Gastrocnemius medialis (tissue), 4 donors: ENCODE measurements at regions not wholly inside any gene's neighbourhood (a gene's known extent, or its start where the extent isn't known, plus 50 kb on each side); places are given as distances from the start of the nearest gene placed in this dataset.

ENCODE experiments used
- ATAC-seq, 2 donors: fragments of 150-250 bp; one replicate each; pipeline ENCODE4 v1.9.1; 2016
- DNase-seq, 2 donors: peaks; one replicate each; pipeline ENCODE4 v3.0.0-alpha.2; 2019
- H3K27ac ChIP-seq, 4 donors: fragments of 200-600 bp; sonication (generic); 1 replicate in 1 of 4; 2 replicates in 3 of 4; pipeline ENCODE4 v1.5.1; 2016 to 2018; ENCODE audit warnings: mild to moderate bottlenecking in 2 of 4, moderate library complexity in 1 of 4
- H3K27me3 ChIP-seq, 3 donors: fragments of 200-600 bp; sonication (generic) in 2 of 3; 1 replicate in 1 of 3; 2 replicates in 2 of 3; pipeline versions ENCODE4 v1.5.1 to v1.6.0; 2016 to 2019; ENCODE audit warnings: mild to moderate bottlenecking in 1 of 3, moderate library complexity in 1 of 3
- H3K36me3 ChIP-seq, 2 donors: fragments of 200-600 bp; sonication (generic) in 1 of 2; one replicate each; pipeline ENCODE4 v1.5.1; 2017 to 2018
- H3K4me1 ChIP-seq, 2 donors: fragments of 200-600 bp; sonication (generic) in 1 of 2; one replicate each; pipeline ENCODE4 v1.5.1; 2016 to 2017; ENCODE audit warnings: mild to moderate bottlenecking in 2 of 2
- H3K4me3 ChIP-seq, 4 donors: fragments of 200-600 bp; sonication (generic) in 3 of 4; 1 replicate in 1 of 4; 2 replicates in 3 of 4; pipeline ENCODE4 v1.5.1; 2016 to 2019; ENCODE audit warnings: mild to moderate bottlenecking in 2 of 4
- H3K9me3 ChIP-seq, 3 donors: fragments of 200-600 bp; sonication (generic) in 2 of 3; 1 replicate in 1 of 3; 2 replicates in 2 of 3; pipeline ENCODE4 v1.5.1; 2016 to 2019
- POLR2A ChIP-seq, 2 donors: fragments of 450-650 bp; IDR thresholded peaks; one replicate each; pipeline ENCODE4 v1.6.1; 2017; ENCODE audit warnings: antibody characterized with exemption in 2 of 2, mild to moderate bottlenecking in 2 of 2, moderate library complexity in 2 of 2
- in situ Hi-C, 4 donors: fragments of 200-750 bp; cut with MboI; loops; one replicate each; pipeline versions ENCODE4 v1.15.0 to v1.8.0; 2017; ENCODE audit warnings: low sequenced_read_pairs in 4 of 4
- intact Hi-C: fragments of 100-400 bp; cut with DNase I; formaldehyde crosslinking; loops from one replicate; pipeline ENCODE4 v1.15.1; 2023; ENCODE audit warnings: low total_unique reads
- TF ChIP-seq, protein P1 (sequence below), 5 experiments: fragments of 450-650 bp in 3 of 5; fragments of 200-600 bp in 2 of 5; sonication (generic) in 2 of 5; IDR thresholded peaks in 4 of 5; conservative IDR thresholded peaks in 1 of 5; 1 replicate in 4 of 5; 2 replicates in 1 of 5; pipeline ENCODE4 v1.5.1; 2016 to 2019; ENCODE audit warnings: antibody characterized with exemption in 5 of 5, mild to moderate bottlenecking in 3 of 5, moderate library complexity in 3 of 5

DNA sequence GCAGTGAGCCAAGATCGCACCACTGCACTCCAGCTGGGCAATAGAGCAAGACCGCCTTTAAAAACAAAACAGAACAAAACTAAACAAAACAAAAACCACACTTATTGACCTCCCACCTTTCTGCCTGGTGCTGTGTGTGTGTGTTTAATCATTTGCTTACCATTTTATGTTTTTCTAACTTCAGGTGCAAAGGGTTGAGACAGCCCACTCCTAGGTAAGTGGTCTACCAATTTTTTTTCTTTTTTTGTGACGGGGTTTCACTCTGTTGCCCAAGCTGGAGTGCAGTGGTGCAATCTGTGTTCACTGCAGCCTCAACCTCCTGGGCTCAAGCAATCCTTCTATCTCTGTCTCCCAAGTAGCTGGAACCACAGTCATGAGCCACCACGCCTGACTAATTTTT, 65.8 kb downstream of the SALL1 start:
- in situ Hi-C loops (no loop called here), intact Hi-C loops (no loop called here)
- no peak overlapping the region for H3K4me3 ChIP-seq
- no peaks in the 10 kb centered on the region for H3K27me3 ChIP-seq
- TF ChIP-seq POLR2A (IDR thresholded peaks at IDR 0.05), result no peak
- TF ChIP-seq, protein P1, sequence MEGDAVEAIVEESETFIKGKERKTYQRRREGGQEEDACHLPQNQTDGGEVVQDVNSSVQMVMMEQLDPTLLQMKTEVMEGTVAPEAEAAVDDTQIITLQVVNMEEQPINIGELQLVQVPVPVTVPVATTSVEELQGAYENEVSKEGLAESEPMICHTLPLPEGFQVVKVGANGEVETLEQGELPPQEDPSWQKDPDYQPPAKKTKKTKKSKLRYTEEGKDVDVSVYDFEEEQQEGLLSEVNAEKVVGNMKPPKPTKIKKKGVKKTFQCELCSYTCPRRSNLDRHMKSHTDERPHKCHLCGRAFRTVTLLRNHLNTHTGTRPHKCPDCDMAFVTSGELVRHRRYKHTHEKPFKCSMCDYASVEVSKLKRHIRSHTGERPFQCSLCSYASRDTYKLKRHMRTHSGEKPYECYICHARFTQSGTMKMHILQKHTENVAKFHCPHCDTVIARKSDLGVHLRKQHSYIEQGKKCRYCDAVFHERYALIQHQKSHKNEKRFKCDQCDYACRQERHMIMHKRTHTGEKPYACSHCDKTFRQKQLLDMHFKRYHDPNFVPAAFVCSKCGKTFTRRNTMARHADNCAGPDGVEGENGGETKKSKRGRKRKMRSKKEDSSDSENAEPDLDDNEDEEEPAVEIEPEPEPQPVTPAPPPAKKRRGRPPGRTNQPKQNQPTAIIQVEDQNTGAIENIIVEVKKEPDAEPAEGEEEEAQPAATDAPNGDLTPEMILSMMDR (IDR thresholded peaks at IDR 0.05 in 4 of 5, conservative IDR thresholded peaks at IDR 0.05 in 1 of 5), result no peak
- H3K4me1 ChIP-seq, result no peaks in the 10 kb centered on the region
- no peak for DNase-seq
- no peak overlapping the region for H3K27ac ChIP-seq
- no peak for ATAC-seq
- no peaks in the 10 kb centered on the region for H3K9me3 ChIP-seq
- no peaks in the 10 kb centered on the region for H3K36me3 ChIP-seq

DNA sequence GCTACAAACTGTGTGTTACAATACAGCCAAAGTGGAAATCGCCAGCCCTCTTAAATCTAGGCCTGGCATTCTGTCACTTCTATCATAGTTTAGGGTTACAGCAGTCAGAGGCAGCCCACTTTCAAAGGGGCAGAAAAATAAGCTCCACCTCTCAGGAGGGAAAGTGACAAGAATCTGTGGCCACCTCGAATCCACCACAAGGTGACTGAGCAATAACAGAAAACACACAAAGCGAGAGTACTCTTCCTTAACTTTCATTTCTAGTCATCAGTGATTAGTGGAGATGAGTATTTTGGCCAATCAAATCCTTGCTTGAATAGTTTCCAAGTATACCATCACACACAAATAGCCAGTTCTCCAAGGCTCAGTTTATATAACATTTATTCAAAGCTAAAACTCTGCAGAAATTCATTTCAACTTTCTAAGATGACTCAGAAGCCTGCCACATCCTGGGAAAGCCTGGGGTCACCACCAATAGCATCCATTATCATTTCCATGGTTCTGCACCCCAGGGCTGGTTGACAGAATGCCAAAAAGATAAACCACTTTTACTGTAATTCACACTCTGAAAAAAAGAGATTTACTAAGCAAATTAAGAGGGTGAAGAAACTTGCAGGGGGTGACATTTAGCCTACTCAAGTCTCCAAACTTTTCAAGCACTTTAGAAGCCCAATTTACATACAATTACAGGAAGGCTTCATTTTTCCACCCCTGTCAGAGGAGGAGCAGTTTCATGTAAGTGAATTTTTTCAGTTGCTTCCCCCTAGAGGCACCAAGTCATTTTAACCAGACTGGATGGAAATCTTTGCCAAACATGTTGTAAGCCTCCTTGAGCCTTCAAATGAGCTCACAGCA, 66.8 kb downstream of the SALL1 start:
- no peaks in the 10 kb centered on the region for H3K4me1 ChIP-seq

DNA sequence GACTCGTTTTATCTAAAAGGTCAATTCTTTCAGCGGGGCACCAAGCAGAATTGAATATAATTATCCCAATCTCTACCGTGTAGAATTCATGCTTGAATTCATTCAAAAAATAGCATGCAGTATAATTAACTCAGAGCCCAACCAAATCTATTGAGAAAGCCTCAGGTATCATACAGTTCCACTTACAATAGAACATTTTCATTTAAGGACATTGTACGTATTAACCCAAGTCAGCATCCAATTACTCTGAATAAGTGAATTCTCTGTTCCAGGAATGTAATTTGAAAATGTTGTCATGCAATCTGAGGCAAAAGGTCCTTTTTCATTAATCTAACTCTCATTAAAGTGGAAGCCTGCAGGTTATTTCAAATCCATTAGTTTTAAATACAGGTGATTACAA, 78.5 kb downstream of the SALL1 start:
- intact Hi-C loops (no loop called here), in situ Hi-C loops (no loop called here)
- DNase-seq, result no peak
- TF ChIP-seq, protein P1 (IDR thresholded peaks at IDR 0.05 in 4 of 5, conservative IDR thresholded peaks at IDR 0.05 in 1 of 5), result no peak
- no peak for TF ChIP-seq POLR2A (IDR thresholded peaks at IDR 0.05)
- Histone ChIP-seq H3K9me3 (no peaks in the 10 kb centered on the region), H3K27ac (no peak overlapping the region), H3K36me3 (no peaks in the 10 kb centered on the region), H3K4me1 (no peaks in the 10 kb centered on the region), H3K4me3 (no peak overlapping the region), H3K27me3 (no peaks in the 10 kb centered on the region)
- ATAC-seq, result no peak

More for the DNA sequence above, 66.8 kb downstream of the SALL1 start:
- Histone ChIP-seq H3K4me3 (no peak overlapping the region), H3K27ac (no peak overlapping the region), H3K27me3 (no peaks in the 10 kb centered on the region), H3K36me3 (no peaks in the 10 kb centered on the region), H3K9me3 (no peaks in the 10 kb centered on the region)
- TF ChIP-seq POLR2A (IDR thresholded peaks at IDR 0.05), result no peak
- TF ChIP-seq, protein P1 (IDR thresholded peaks at IDR 0.05 in 4 of 5, conservative IDR thresholded peaks at IDR 0.05 in 1 of 5), result no peak
- in situ Hi-C loops (no loop called here), intact Hi-C loops (no loop called here)
- ATAC-seq (no peak), DNase-seq (no peak)

DNA sequence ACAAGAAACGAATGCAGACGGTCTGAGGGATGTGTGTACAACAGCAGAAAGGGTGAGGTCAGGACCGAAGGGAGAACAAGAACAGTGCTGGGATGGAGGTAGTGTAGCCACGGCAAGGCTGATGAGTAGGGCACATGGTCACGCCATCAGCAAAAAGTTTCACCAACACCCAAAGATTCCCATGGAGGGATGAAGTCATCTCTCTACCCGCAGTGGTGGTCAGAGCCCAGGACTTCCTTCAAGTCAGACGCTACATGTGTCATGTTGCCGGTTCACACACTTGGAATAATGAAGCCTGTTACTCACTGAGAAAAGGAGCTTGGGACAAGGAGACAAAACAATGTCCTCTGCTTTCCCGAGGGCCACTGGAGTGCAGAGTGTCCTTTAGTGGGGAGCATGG, 79.7 kb downstream of the SALL1 start:
- Histone ChIP-seq H3K4me1 (no peaks in the 10 kb centered on the region), H3K9me3 (no peaks in the 10 kb centered on the region), H3K27me3 (no peaks in the 10 kb centered on the region), H3K36me3 (no peaks in the 10 kb centered on the region), H3K27ac (no peak overlapping the region), H3K4me3 (no peak overlapping the region)
- no peak for ATAC-seq
- no peak for TF ChIP-seq POLR2A (IDR thresholded peaks at IDR 0.05)
- TF ChIP-seq, protein P1 (IDR thresholded peaks at IDR 0.05 in 4 of 5, conservative IDR thresholded peaks at IDR 0.05 in 1 of 5), result no peak
- DNase-seq, result no peak
- in situ Hi-C loops (no loop called here), intact Hi-C loops (no loop called here)
